ENCODE measurements at regions not wholly inside any gene's neighbourhood (a gene's known extent, or its start where the extent isn't known, plus 50 kb on each side); places are given as distances from the start of the nearest gene placed in this dataset.

- WGBS, result 98% methylated on average over 1 of the region's 1 CpG
- H3K36me3 ChIP-seq (ENCODE audit: control insufficient read depth in 4 of 4, insufficient read depth in 3 of 4, low read depth in 1 of 4, low read length in 3 of 4), result no peaks in the 10 kb centered on the region
- DNase-seq (ENCODE audit: low spot score), result no peak
- no peak overlapping the region for H3K4me3 ChIP-seq (ENCODE audit: low read depth in 1 of 3, low read length in 3 of 3)
- no peak overlapping the region for H3K27ac ChIP-seq (ENCODE audit: low read depth in 1 of 2, low read length in 2 of 2)
- no peaks in the 10 kb centered on the region for H3K27me3 ChIP-seq (ENCODE audit: control insufficient read depth in 4 of 4, insufficient read depth in 4 of 4, low read length in 3 of 4)
- TF ChIP-seq EGR1 (IDR thresholded peaks at IDR 0.05; ENCODE audit: low read depth in 2 of 2) (no peak), FOXA1 (IDR thresholded peaks at IDR 0.05) (no peak), NR2F2 (IDR thresholded peaks at IDR 0.05) (no peak), HNF4A (conservative IDR thresholded peaks at IDR 0.05) (no peak), FOXA2 (IDR thresholded peaks at IDR 0.05) (no peak), REST (IDR thresholded peaks at IDR 0.05) (no peak), ZBTB33 (IDR thresholded peaks at IDR 0.05) (no peak), ATF3 (IDR thresholded peaks at IDR 0.05) (no peak), GABPA (IDR thresholded peaks at IDR 0.05 in 1 of 2, conservative IDR thresholded peaks at IDR 0.05 in 1 of 2) (no peak), RAD21 (IDR thresholded peaks at IDR 0.05) (no peak), MAX (IDR thresholded peaks at IDR 0.05) (no peak), HNF4G (IDR thresholded peaks at IDR 0.05) (no peak), TAF1 (conservative IDR thresholded peaks at IDR 0.05) (no peak), CTCF (IDR thresholded peaks at IDR 0.05; ENCODE audit: low read depth, low read length, missing input control) (no peak), YY1 (IDR thresholded peaks at IDR 0.05) (no peak), SP1 (IDR thresholded peaks at IDR 0.05) (no peak), JUND (IDR thresholded peaks at IDR 0.05) (no peak), RXRA (IDR thresholded peaks at IDR 0.05) (no peak)
- H3K4me1 ChIP-seq (ENCODE audit: control insufficient read depth in 4 of 4, insufficient read depth in 4 of 4, low read length in 3 of 4), result no peaks in the 10 kb centered on the region
- H3K9me3 ChIP-seq (ENCODE audit: control insufficient read depth in 4 of 4, low read length in 3 of 4), result no peaks in the 10 kb centered on the region
- no peak overlapping the region for H3K9ac ChIP-seq (ENCODE audit: low read depth in 1 of 2, low read length in 2 of 2)
Observed at GRCh38 chr1:80759354-80759753, 1041.4 kb upstream of the ADGRL2 start.

Data from liver (tissue), 8 donors.